ENCODE measurements at regions not wholly inside any gene's neighbourhood (a gene's known extent, or its start where the extent isn't known, plus 50 kb on each side); places are given as distances from the start of the nearest gene placed in this dataset.

- no peak overlapping the region for H3K9ac ChIP-seq (ENCODE audit: low read depth in 1 of 2, low read length in 2 of 2)
- H3K4me3 ChIP-seq (ENCODE audit: low read depth in 1 of 3, low read length in 3 of 3), result no peak overlapping the region
- TF ChIP-seq, protein P1, sequence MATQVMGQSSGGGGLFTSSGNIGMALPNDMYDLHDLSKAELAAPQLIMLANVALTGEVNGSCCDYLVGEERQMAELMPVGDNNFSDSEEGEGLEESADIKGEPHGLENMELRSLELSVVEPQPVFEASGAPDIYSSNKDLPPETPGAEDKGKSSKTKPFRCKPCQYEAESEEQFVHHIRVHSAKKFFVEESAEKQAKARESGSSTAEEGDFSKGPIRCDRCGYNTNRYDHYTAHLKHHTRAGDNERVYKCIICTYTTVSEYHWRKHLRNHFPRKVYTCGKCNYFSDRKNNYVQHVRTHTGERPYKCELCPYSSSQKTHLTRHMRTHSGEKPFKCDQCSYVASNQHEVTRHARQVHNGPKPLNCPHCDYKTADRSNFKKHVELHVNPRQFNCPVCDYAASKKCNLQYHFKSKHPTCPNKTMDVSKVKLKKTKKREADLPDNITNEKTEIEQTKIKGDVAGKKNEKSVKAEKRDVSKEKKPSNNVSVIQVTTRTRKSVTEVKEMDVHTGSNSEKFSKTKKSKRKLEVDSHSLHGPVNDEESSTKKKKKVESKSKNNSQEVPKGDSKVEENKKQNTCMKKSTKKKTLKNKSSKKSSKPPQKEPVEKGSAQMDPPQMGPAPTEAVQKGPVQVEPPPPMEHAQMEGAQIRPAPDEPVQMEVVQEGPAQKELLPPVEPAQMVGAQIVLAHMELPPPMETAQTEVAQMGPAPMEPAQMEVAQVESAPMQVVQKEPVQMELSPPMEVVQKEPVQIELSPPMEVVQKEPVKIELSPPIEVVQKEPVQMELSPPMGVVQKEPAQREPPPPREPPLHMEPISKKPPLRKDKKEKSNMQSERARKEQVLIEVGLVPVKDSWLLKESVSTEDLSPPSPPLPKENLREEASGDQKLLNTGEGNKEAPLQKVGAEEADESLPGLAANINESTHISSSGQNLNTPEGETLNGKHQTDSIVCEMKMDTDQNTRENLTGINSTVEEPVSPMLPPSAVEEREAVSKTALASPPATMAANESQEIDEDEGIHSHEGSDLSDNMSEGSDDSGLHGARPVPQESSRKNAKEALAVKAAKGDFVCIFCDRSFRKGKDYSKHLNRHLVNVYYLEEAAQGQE (IDR thresholded peaks at IDR 0.05), result no peak
- TF ChIP-seq, protein P2, sequence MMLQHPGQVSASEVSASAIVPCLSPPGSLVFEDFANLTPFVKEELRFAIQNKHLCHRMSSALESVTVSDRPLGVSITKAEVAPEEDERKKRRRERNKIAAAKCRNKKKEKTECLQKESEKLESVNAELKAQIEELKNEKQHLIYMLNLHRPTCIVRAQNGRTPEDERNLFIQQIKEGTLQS (IDR thresholded peaks at IDR 0.05), result no peak
- TF ChIP-seq GABPA (IDR thresholded peaks at IDR 0.05 in 1 of 2, conservative IDR thresholded peaks at IDR 0.05 in 1 of 2) (no peak), RXRA (IDR thresholded peaks at IDR 0.05) (no peak), SP1 (IDR thresholded peaks at IDR 0.05) (no peak), YY1 (IDR thresholded peaks at IDR 0.05) (no peak), EGR1 (IDR thresholded peaks at IDR 0.05; ENCODE audit: low read depth in 2 of 2) (no peak), RAD21 (IDR thresholded peaks at IDR 0.05) (no peak), NR2F2 (IDR thresholded peaks at IDR 0.05) (no peak), HNF4G (IDR thresholded peaks at IDR 0.05) (no peak), JUND (IDR thresholded peaks at IDR 0.05) (no peak), TAF1 (conservative IDR thresholded peaks at IDR 0.05) (no peak), HNF4A (conservative IDR thresholded peaks at IDR 0.05) (no peak), FOXA1 (IDR thresholded peaks at IDR 0.05) (no peak), MAX (IDR thresholded peaks at IDR 0.05) (no peak), FOXA2 (IDR thresholded peaks at IDR 0.05) (no peak)
- TF ChIP-seq, protein P3, sequence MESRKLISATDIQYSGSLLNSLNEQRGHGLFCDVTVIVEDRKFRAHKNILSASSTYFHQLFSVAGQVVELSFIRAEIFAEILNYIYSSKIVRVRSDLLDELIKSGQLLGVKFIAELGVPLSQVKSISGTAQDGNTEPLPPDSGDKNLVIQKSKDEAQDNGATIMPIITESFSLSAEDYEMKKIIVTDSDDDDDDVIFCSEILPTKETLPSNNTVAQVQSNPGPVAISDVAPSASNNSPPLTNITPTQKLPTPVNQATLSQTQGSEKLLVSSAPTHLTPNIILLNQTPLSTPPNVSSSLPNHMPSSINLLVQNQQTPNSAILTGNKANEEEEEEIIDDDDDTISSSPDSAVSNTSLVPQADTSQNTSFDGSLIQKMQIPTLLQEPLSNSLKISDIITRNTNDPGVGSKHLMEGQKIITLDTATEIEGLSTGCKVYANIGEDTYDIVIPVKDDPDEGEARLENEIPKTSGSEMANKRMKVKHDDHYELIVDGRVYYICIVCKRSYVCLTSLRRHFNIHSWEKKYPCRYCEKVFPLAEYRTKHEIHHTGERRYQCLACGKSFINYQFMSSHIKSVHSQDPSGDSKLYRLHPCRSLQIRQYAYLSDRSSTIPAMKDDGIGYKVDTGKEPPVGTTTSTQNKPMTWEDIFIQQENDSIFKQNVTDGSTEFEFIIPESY (IDR thresholded peaks at IDR 0.05), result no peak
- TF ChIP-seq, protein P4, sequence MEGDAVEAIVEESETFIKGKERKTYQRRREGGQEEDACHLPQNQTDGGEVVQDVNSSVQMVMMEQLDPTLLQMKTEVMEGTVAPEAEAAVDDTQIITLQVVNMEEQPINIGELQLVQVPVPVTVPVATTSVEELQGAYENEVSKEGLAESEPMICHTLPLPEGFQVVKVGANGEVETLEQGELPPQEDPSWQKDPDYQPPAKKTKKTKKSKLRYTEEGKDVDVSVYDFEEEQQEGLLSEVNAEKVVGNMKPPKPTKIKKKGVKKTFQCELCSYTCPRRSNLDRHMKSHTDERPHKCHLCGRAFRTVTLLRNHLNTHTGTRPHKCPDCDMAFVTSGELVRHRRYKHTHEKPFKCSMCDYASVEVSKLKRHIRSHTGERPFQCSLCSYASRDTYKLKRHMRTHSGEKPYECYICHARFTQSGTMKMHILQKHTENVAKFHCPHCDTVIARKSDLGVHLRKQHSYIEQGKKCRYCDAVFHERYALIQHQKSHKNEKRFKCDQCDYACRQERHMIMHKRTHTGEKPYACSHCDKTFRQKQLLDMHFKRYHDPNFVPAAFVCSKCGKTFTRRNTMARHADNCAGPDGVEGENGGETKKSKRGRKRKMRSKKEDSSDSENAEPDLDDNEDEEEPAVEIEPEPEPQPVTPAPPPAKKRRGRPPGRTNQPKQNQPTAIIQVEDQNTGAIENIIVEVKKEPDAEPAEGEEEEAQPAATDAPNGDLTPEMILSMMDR (IDR thresholded peaks at IDR 0.05; ENCODE audit: low read depth, low read length, missing input control), result no peak
- peaks cover 0 to 4% (median 3%) of the 10 kb centered on the region in 4 donors for H3K27me3 ChIP-seq (ENCODE audit: control insufficient read depth in 4 of 4, insufficient read depth in 4 of 4, low read length in 3 of 4)
- H3K9me3 ChIP-seq (ENCODE audit: control insufficient read depth in 4 of 4, low read length in 3 of 4), result peaks cover 0 to 4% (median 0%) of the 10 kb centered on the region in 4 donors
- 66% methylated on average over 8 of the region's 8 CpGs for WGBS
- no peak overlapping the region for H3K27ac ChIP-seq (ENCODE audit: low read depth in 1 of 2, low read length in 2 of 2)
- H3K36me3 ChIP-seq (ENCODE audit: control insufficient read depth in 4 of 4, insufficient read depth in 3 of 4, low read depth in 1 of 4, low read length in 3 of 4), result no peaks in the 10 kb centered on the region
- DNase-seq (ENCODE audit: low spot score), result no peak
- H3K4me1 ChIP-seq (ENCODE audit: control insufficient read depth in 4 of 4, insufficient read depth in 4 of 4, low read length in 3 of 4), result peaks cover 0 to 8% (median 7%) of the 10 kb centered on the region in 4 donors
Measured at GRCh38 chr12:130110914-130111313, 51.4 kb upstream of the FZD10 start.

Data from liver (tissue), 8 donors.